Right lung (tissue), 2 donors: ENCODE measurements at regions not wholly inside any gene's neighbourhood (a gene's known extent, or its start where the extent isn't known, plus 50 kb on each side); places are given as distances from the start of the nearest gene placed in this dataset.

Source experiments
- DNase-seq, 2 donors: peaks; one replicate each; pipeline ENCODE4 v3.0.0-alpha.2; 2013

GRCh38 chr11:119937412-119937811 is 200.5 kb downstream of the TRIM29 start:
- no peak for DNase-seq

DNA sequence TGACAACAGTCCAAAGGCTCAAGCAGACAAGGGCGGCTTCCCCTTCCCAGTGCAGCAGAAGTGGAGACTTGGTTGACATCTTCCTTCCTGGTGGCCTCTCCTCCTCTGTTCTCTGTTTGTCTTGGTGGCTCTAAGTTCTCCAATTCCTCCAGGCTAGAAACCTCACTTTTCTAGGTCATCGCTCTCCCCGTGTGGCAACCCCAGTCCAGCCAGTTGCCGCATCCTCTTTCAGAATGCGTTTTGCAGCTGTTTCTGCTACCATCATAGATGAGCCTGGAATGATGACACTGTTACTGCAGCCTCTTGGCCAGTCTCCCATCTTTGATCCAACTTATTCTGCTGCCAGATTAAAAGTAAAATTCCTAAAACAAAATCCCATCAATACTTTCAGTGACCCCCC is 201.5 kb downstream of the TRIM29 start:
- DNase-seq, result no peak

DNA sequence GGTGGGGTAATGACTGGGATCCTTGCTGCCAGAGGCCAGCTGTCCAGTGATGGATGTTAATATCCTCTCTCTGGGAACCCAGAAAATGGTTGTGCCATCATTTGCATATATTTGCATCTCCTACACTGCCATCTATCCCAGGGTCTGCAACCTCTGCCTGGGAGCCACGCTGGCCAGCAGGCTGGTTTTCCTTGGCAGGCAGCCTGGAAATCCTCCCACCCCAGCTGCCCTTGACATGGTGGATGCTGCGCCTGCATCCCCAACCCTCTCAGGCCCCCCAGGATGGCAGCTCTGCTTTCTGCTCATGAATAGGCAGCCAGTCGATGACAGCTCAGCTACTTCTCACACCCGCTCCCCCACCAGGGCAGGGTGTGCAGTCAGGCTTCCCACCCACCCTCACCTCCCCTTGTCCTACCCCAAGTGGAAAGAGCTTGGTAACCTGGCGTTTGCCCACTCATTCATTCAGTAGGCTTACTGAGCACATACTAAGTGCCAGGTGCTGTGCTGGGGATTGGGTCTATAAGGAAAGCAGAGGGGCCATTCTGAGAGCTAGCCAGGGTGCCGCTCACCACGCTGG is 202.5 kb downstream of the TRIM29 start:
- no peak for DNase-seq

DNA sequence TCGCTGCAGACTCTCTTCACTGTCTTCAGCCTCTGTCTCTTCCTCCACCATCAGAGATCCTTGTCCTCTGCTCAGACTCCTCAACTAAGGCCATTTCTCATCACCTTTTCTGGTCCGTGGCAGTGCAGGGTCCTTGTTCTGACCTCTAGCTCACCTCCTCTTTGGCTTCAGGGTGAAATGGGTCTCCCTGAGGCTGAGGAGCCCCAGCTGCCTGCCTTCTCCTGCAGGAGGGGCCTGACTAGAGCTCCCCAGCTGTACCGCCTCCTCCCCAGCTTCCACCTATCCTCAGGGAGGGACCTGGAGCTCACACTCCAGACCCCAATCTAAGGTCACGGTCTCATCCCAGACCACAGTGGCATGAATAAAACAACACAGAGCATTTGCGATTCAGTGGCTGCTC is 203.0 kb downstream of the TRIM29 start:
- DNase-seq, result no peak

DNA sequence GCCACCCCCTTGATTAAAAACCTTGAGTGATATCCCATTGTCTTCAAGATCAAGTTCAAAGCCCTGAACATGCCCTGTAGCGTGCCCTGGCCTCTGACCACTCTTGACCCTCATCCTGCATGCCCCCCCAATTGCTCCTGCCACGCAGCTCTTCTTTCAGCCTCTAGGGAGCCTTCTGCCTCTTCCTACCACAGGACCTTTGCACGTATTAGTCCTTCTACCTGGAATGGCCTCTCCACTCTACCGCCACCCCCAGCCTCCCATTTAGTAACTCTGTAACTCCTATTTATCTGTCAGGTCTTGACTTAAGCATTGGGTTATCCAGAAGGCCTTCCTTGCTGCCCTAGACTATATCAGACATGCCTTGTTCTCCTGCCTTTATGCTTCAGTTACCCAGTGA is 203.6 kb downstream of the TRIM29 start:
- DNase-seq, result no peak

GRCh38 chr11:119933584-119933983 is 204.3 kb downstream of the TRIM29 start:
- DNase-seq, result no peak

DNA sequence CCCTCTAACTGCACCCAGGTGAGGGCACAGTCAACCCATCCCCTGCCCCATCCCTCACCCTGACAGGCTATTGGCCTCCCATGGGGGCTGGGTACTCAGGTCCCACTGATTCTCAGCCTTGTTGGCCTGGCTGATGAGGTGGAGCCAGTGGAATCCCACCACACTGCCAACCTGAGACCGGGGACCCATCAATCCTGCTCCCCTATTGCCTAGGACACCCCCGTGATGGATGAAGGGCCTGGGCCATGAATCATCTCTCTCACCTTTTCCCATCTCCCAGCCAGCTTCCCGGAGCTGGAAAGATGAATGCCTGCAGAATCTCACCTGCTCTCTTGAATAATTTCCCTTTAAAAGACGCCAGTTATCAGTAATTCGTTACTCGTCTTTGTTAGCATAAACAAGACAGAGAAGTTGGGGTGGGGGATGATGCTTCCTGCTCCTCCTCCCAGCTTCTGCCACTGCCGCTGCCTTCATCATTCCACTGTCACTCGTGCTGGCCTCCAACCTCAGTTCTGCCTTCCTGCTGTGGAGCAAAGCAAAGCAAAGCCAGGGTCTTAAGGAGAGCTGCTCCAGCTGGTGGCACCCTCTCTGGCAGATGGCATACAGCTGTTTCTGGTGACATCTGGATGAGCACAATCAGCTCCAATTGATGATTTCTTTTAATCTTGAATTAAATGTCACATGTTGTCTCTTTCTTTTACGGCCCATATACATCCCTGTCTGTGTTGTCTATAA is 204.0 kb upstream of the NECTIN1 start:
- DNase-seq, result no peak

DNA sequence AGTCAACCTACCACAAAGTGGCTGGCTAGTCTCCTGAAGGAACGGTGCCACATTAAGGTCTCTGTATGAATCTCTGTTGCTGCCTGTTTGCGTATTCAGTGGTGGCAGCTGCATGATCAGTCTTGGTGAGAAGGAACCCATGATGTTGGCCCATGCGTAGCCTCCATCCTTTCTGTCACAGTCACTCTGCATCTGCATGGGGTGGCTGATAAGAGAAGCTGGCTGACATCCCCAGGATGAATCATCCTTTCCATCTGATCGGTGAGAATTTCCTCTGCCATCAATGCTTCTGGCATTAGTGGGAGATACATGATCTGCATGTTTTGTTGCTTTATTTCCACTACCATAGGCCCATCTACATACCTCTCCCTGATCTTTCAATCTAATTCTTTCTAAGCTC is 199.0 kb upstream of the NECTIN1 start:
- no peak for DNase-seq

GRCh38 chr11:119924017-119924416 is 195.0 kb upstream of the NECTIN1 start:
- DNase-seq, result no peak

- DNase-seq, result no peak
Measured at GRCh38 chr11:119921571-119921970, 192.6 kb upstream of the NECTIN1 start.

DNA sequence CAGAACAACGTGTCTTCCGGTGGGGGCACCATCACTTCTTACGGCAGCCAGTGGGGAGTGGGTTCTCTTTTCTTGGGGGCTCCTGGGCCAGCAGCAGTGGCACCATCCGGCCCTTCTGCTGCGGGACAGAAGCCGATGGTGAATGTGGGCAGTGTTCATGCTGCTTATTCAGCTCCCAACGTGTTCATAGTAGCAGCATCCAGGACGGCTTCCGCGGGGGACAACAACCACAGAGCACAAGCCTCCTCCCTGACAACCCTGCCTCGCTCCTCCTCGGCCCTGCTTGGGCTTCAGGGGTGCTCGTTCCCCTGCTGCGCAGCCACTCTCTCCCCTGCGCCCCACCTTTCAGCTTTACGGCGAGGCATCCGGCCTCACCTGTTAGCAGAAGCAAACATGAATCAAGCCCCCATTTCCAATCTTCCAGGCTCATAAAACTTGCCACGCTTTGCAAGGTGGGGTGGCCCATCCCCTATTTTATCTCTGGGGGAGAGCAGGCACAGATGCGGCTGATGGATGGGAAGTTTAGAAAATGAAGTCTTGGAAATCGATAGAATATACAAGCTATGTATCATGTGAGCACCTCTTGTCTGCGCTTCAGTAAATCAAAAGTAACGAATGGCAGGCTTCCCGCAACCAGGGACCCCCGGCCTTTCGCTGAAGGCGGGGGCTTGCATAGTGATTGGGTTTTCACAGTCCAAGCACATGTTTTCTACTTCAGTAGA is 191.8 kb upstream of the NECTIN1 start:
- no peak for DNase-seq

- no peak for DNase-seq
Measured at GRCh38 chr11:119919656-119920055, 190.7 kb upstream of the NECTIN1 start.

DNA sequence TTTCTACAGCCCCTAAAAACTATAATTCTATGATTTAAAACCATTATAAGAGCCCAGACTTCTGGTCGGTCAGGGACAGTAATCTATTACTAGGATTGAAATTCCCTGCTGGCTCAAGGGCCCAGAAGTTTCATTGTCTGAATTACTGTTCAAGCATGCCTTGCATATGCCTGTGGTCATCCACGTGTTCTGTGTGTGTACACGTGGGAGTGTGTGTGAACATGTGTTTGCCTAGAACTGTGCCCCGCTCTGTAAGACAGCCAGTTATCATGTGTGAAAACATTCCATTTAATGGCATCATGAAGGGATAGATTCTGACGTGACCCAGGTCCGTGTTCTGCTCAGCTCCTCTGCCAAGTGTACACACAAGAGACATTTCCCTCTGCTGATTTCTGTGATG is 189.3 kb upstream of the NECTIN1 start:
- DNase-seq, result no peak

DNA sequence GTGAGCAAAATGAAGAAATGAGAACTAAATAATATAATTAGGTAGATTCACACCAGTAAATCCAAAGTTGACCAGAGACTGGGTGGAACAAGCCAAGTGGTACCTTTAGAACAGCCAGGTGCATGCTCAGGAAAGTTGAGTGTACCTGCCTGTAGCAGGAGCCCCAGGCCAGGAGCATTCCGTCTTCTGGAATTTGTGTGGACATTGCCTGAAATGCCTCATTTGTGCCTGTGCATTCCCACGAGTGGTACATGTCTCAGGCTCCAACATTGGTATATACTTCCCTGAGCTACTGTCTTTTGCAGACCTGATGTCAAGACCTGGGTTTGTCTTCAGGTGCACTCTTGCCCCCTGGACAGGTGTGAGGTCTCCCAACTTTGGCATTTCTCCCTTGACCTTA is 187.6 kb upstream of the NECTIN1 start:
- no peak for DNase-seq

DNA sequence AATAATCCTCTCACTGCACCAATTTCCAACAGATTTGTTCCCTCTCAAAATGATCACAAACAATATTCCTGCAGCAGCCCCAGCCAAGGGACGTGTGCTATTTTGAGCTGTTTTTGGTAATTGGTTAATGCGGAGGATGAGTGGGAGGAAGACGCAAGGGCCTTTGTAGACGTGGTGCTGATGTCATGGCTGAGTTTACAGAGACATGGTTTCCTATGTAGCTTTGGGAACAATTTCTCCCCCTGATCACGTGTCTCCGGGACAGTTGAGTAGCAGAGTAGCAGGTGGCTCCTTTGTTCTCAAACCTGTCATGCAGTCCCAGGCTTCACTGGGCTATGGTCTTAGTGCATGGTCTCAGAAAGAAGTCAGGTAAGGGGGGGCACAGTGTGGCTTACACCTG is 183.2 kb upstream of the NECTIN1 start:
- DNase-seq, result no peak

DNA sequence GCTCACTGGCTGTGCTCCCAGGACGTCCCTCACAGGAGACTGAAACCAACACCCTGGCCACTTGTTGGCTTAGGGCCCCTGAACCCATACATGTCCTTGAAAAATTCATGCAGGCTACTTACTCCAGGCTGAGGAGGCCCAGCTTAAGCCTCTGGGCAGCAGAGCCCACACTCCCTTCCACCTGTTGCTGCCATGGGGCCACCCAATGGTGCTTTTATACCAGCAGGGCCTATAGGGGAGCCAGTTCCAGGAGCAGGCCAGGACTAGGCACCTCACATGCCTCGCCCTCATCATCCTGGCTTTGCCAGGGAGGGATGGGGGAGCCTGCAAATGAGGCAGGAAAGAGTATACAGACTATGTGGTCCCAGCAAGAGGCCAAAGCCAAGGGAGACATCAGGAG is 181.7 kb upstream of the NECTIN1 start:
- no peak for DNase-seq

- no peak for DNase-seq
Measured at GRCh38 chr11:119910051-119910450, 181.1 kb upstream of the NECTIN1 start.

GRCh38 chr11:119909495-119909894 is 180.5 kb upstream of the NECTIN1 start:
- DNase-seq, result no peak

- no peak for DNase-seq
Measured at GRCh38 chr11:119909077-119909476, 180.1 kb upstream of the NECTIN1 start.

- DNase-seq, result no peak
Measured at GRCh38 chr11:119908573-119908904, 179.5 kb upstream of the NECTIN1 start.

DNA sequence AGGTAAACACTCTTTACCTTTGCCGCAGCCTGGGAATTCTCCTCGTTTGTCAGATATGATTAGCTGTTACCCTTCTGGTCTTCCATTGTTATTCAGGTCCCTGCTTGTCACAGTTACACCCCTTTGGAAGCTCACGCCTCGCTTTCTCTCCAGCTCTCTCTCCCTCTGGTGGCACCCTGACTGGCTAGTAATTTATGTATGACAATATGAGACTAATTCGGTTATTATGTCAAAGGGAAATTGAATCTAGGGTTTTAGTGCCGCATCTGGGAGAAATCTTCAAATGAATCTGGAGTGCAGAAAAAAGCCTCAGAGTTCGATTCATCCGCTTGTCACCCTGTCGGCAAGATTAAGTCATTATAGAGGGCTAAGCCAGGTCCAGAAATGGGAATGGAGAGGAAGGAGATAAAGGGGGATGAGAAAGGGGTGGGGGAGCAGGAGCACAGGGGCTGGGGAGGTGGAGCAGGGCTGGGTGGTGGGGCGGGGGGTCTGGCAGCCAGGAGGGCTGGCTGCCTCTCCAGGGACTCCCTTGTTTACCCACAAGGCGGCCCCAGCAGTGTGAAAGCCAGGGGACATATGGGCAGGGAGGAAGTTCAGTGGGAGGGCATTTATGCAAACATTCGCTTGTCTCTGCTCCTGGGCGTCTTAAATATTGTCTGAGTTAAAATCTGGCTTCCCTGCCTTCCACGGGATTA is 179.0 kb upstream of the NECTIN1 start:
- DNase-seq, result no peak

DNA sequence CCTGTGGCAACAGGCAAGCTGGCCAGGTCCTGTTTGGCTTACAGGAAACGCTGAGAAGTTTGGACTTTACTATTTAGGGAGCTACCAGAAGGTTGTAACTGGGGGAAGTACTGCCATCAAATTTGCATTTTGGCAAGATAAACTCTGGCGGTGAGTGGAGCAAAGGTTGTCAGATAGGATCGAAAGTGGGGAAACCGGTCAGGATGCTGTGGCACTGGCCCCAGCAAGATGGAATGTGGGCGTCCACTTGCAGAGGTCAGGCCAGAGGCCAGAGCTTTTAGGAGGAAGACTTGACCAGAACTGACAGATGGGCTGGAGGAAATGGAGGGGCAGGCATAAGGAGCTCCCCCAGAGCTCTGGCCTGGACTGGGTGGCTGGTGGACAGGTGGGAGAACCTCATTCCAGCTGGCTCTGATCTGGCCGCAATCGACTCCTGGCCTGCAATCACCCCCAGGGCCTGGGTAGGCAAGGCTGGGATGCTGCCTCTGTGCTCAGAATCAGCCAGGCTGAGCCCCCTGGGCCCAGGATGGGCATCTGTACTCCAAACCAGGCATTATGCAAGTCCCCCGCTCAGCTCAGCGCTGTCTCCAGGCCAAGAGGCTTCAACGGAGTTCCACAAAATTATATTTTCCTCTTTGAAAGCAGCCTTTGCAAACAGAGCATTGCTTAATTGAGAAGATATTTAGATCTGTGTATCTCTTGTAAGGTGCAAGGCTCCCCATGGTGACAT is 178.3 kb upstream of the NECTIN1 start:
- peak; percentile 9 to 15 for DNase-seq
